Sigmoid colon (tissue), 3 donors: ENCODE measurements at regions not wholly inside any gene's neighbourhood (a gene's known extent, or its start where the extent isn't known, plus 50 kb on each side); places are given as distances from the start of the nearest gene placed in this dataset.

ENCODE experiments used
- CTCF ChIP-seq, 4 experiments: fragments of 450-650 bp in 3 of 4; fragments of 200-600 bp in 1 of 4; IDR thresholded peaks; one replicate each; pipeline ENCODE4 v1.5.1; 2016 to 2019; ENCODE audit warnings: antibody characterized with exemption in 4 of 4, mild to moderate bottlenecking in 3 of 4, moderate library complexity in 2 of 4
- POLR2A ChIP-seq, 2 donors: fragments of 450-650 bp; IDR thresholded peaks; one replicate each; pipeline ENCODE4 v1.6.1; 2016; ENCODE audit warnings: antibody characterized with exemption in 2 of 2, mild to moderate bottlenecking in 2 of 2, moderate library complexity in 2 of 2

DNA sequence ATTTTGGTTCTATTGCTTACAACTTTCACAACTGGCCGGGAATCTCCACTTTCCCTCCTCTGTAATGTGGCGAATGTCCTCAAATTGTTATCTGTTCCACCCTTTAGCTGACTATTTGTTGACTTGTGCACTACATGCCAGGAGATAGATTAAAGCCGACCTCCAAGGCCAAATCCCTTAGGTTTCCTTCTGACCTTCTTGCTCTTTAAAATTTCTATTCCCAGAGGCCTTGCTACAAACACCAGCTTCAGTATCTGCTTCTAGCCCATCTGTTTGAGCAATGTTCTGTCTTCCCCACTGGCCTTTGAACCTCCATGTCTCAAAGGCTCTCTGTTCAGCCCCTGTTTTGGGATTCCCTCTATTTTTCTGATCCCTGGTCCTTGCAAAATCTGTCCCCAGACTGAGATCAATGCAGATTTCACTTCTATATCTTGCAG is 426.2 kb downstream of the LRATD1 start:
- TF ChIP-seq CTCF (IDR thresholded peaks at IDR 0.05) = no peak
- TF ChIP-seq POLR2A (IDR thresholded peaks at IDR 0.05) = no peak
